Anterior cingulate cortex (tissue), 58 donors: ENCODE measurements at regions not wholly inside any gene's neighbourhood (a gene's known extent, or its start where the extent isn't known, plus 50 kb on each side); places are given as distances from the start of the nearest gene placed in this dataset.
A peak's percentile ranks its signal among the peaks of the same experiment; 100 is the strongest.

Source experiments
- DNase-seq, 58 donors: peaks; one replicate each; lab custom pipeline; 2025; lab: John Stamatoyannopoulos, UW

GRCh38 chr2:9782197-9782719 lies 61.0 kb upstream of the TAF1B start:
- peak in 1 of 58 donors; percentile 20 for DNase-seq

- no peak for DNase-seq
Observed at GRCh38 chr2:9789371-9789770, 53.9 kb upstream of the TAF1B start.

- DNase-seq: no peak
Observed at GRCh38 chr2:9790702-9791225, 52.5 kb upstream of the TAF1B start.

- no peak for DNase-seq
Observed at GRCh38 chr2:9791711-9792110, 51.6 kb upstream of the TAF1B start.

- DNase-seq: no peak
Observed at GRCh38 chr2:9793156-9793917, 49.9 kb upstream of the TAF1B start.
